NCI-H146 treated with DMSO at 0.1 percent for 48 hours (cell line): ENCODE measurements at regions not wholly inside any gene's neighbourhood (a gene's known extent, or its start where the extent isn't known, plus 50 kb on each side); places are given as distances from the start of the nearest gene placed in this dataset.
"Not testable (repeated sequence)": the region's sequence is repeated elsewhere in the genome, so short reads cannot be mapped to it uniquely, and the experiment has no call there.

Experiments used
- DNase-seq: peaks from one replicate; lab custom pipeline; 2025; ENCODE audit not compliant: unreplicated experiment; lab: John Stamatoyannopoulos, UW

- DNase-seq = no peak
These were observed 332.4 kb upstream of the DUSP10 start for GRCh38 chr1:222074317-222074716.

GRCh38 chr1:222073307-222073995 lies 331.6 kb upstream of the DUSP10 start:
- no peak for DNase-seq

GRCh38 chr1:222071387-222071786 lies 329.5 kb upstream of the DUSP10 start:
- no peak for DNase-seq

GRCh38 chr1:222068937-222069336 lies 327.0 kb upstream of the DUSP10 start:
- DNase-seq = no peak

GRCh38 chr1:222068101-222068500 lies 326.2 kb upstream of the DUSP10 start:
- DNase-seq = no peak

- no peak for DNase-seq
These were observed 324.6 kb upstream of the DUSP10 start for GRCh38 chr1:222066539-222066938.

GRCh38 chr1:222065234-222065633 lies 323.3 kb upstream of the DUSP10 start:
- no peak for DNase-seq

- DNase-seq = no peak
These were observed 322.7 kb upstream of the DUSP10 start for GRCh38 chr1:222064388-222065211.

- no peak for DNase-seq
These were observed 320.8 kb upstream of the DUSP10 start for GRCh38 chr1:222062640-222063039.

- no peak for DNase-seq
These were observed 319.9 kb upstream of the DUSP10 start for GRCh38 chr1:222061711-222062359.

- DNase-seq = no peak
These were observed 318.5 kb upstream of the DUSP10 start for GRCh38 chr1:222060210-222060916.

GRCh38 chr1:222058249-222058648 lies 316.4 kb upstream of the DUSP10 start:
- no peak for DNase-seq

GRCh38 chr1:222057162-222057561 lies 315.3 kb upstream of the DUSP10 start:
- DNase-seq = no peak

GRCh38 chr1:222054416-222054815 lies 312.5 kb upstream of the DUSP10 start:
- DNase-seq = no peak

- no peak for DNase-seq
These were observed 312.0 kb upstream of the DUSP10 start for GRCh38 chr1:222053790-222054294.

- DNase-seq = not testable (repeated sequence)
These were observed 309.4 kb upstream of the DUSP10 start for GRCh38 chr1:222051311-222051710.

- DNase-seq = not testable (repeated sequence)
These were observed 307.8 kb upstream of the DUSP10 start for GRCh38 chr1:222049661-222050060.

- DNase-seq = no peak
These were observed 307.3 kb upstream of the DUSP10 start for GRCh38 chr1:222049176-222049575.

GRCh38 chr1:222048094-222048595 lies 306.3 kb upstream of the DUSP10 start:
- no peak for DNase-seq

GRCh38 chr1:222047366-222047765 lies 305.5 kb upstream of the DUSP10 start:
- DNase-seq = no peak
